Stimulated activated naive CD8-positive, alpha-beta T cell treated with anti-CD3 and anti-CD28 coated beads, Interleukin-15, Interleukin-2, amounts not matched to agents 100 ng/mL and 50 ng/mL, for 24 hours (primary cell): ENCODE measurements at regions not wholly inside any gene's neighbourhood (a gene's known extent, or its start where the extent isn't known, plus 50 kb on each side); places are given as distances from the start of the nearest gene placed in this dataset.
A peak's percentile ranks its signal among the peaks of the same experiment; 100 is the strongest.

ENCODE experiments used
- H3K27ac Mint-ChIP-seq: one replicate; pipeline ENCODE4 v1.8.0; 2021; ENCODE audit warnings: mild to moderate bottlenecking, mixed read lengths
- H3K27me3 Mint-ChIP-seq: one replicate; pipeline ENCODE4 v1.8.0; 2021; ENCODE audit warnings: mixed read lengths
- H3K36me3 Mint-ChIP-seq: one replicate; pipeline ENCODE4 v1.8.0; 2021; ENCODE audit warnings: low read depth, mixed read lengths
- H3K4me1 Mint-ChIP-seq: one replicate; pipeline ENCODE4 v1.8.0; 2021; ENCODE audit warnings: low read depth, mixed read lengths
- H3K4me3 Mint-ChIP-seq: one replicate; pipeline ENCODE4 v1.8.0; 2021; ENCODE audit warnings: mild to moderate bottlenecking, mixed read lengths
- H3K9me3 Mint-ChIP-seq: one replicate; pipeline ENCODE4 v1.8.0; 2021; ENCODE audit warnings: mixed read lengths

- Mint-ChIP-seq H3K36me3 (no peaks in the 10 kb centered on the region), H3K4me1 (peaks cover 14% of the 10 kb centered on the region), H3K4me3 (no peak overlapping the region), H3K9me3 (no peaks in the 10 kb centered on the region), H3K27ac (no peak overlapping the region), H3K27me3 (no peaks in the 10 kb centered on the region)
These were observed 367.8 kb upstream of the HS6ST1 start for GRCh38 chr2:128686497-128686859.

GRCh38 chr2:128686881-128687555 is 368.4 kb upstream of the HS6ST1 start:
- no peaks in the 10 kb centered on the region for H3K27me3 Mint-ChIP-seq
- H3K4me1 Mint-ChIP-seq: peaks cover 14% of the 10 kb centered on the region
- no peak overlapping the region for H3K27ac Mint-ChIP-seq
- H3K36me3 Mint-ChIP-seq: no peaks in the 10 kb centered on the region
- H3K9me3 Mint-ChIP-seq: no peaks in the 10 kb centered on the region
- H3K4me3 Mint-ChIP-seq: no peak overlapping the region

- Mint-ChIP-seq H3K4me3 (no peak overlapping the region), H3K27ac (no peak overlapping the region), H3K9me3 (no peaks in the 10 kb centered on the region), H3K36me3 (no peaks in the 10 kb centered on the region), H3K4me1 (peaks cover 14% of the 10 kb centered on the region), H3K27me3 (no peaks in the 10 kb centered on the region)
These were observed 368.9 kb upstream of the HS6ST1 start for GRCh38 chr2:128687565-128687964.

GRCh38 chr2:128689971-128690370 is 371.3 kb upstream of the HS6ST1 start:
- Mint-ChIP-seq H3K9me3 (no peaks in the 10 kb centered on the region), H3K27me3 (no peaks in the 10 kb centered on the region), H3K4me1 (peaks cover 14% of the 10 kb centered on the region), H3K27ac (peak overlapping the region; percentile 15), H3K4me3 (no peak overlapping the region), H3K36me3 (no peaks in the 10 kb centered on the region)

- peaks cover 14% of the 10 kb centered on the region for H3K4me1 Mint-ChIP-seq
- no peak overlapping the region for H3K27ac Mint-ChIP-seq
- no peaks in the 10 kb centered on the region for H3K9me3 Mint-ChIP-seq
- H3K36me3 Mint-ChIP-seq: no peaks in the 10 kb centered on the region
- no peak overlapping the region for H3K4me3 Mint-ChIP-seq
- H3K27me3 Mint-ChIP-seq: no peaks in the 10 kb centered on the region
These were observed 371.8 kb upstream of the HS6ST1 start for GRCh38 chr2:128690431-128690830.

- no peak overlapping the region for H3K4me3 Mint-ChIP-seq
- no peak overlapping the region for H3K27ac Mint-ChIP-seq
- no peaks in the 10 kb centered on the region for H3K36me3 Mint-ChIP-seq
- H3K9me3 Mint-ChIP-seq: no peaks in the 10 kb centered on the region
- H3K4me1 Mint-ChIP-seq: peaks cover 13% of the 10 kb centered on the region
- peaks cover 3% of the 10 kb centered on the region for H3K27me3 Mint-ChIP-seq
These were observed 372.2 kb upstream of the HS6ST1 start for GRCh38 chr2:128690869-128691268.

- H3K27ac Mint-ChIP-seq: no peak overlapping the region
- no peak overlapping the region for H3K4me3 Mint-ChIP-seq
- peaks cover 5% of the 10 kb centered on the region for H3K27me3 Mint-ChIP-seq
- H3K9me3 Mint-ChIP-seq: no peaks in the 10 kb centered on the region
- H3K4me1 Mint-ChIP-seq: peaks cover 7% of the 10 kb centered on the region
- H3K36me3 Mint-ChIP-seq: no peaks in the 10 kb centered on the region
These were observed 372.9 kb upstream of the HS6ST1 start for GRCh38 chr2:128691526-128691925.

- Mint-ChIP-seq H3K4me1 (no peaks in the 10 kb centered on the region), H3K36me3 (no peaks in the 10 kb centered on the region), H3K27ac (peak overlapping the region; percentile 45), H3K9me3 (no peaks in the 10 kb centered on the region), H3K4me3 (no peak overlapping the region), H3K27me3 (peaks cover 5% of the 10 kb centered on the region)
These were observed 374.5 kb upstream of the HS6ST1 start for GRCh38 chr2:128692895-128693742.

GRCh38 chr2:128693743-128694029 is 375.0 kb upstream of the HS6ST1 start:
- H3K4me3 Mint-ChIP-seq: no peak overlapping the region
- no peaks in the 10 kb centered on the region for H3K36me3 Mint-ChIP-seq
- H3K9me3 Mint-ChIP-seq: no peaks in the 10 kb centered on the region
- H3K27me3 Mint-ChIP-seq: peaks cover 5% of the 10 kb centered on the region
- no peak overlapping the region for H3K27ac Mint-ChIP-seq
- no peaks in the 10 kb centered on the region for H3K4me1 Mint-ChIP-seq

- Mint-ChIP-seq H3K4me1 (no peaks in the 10 kb centered on the region), H3K27ac (no peak overlapping the region), H3K27me3 (peaks cover 5% of the 10 kb centered on the region), H3K36me3 (no peaks in the 10 kb centered on the region), H3K4me3 (no peak overlapping the region), H3K9me3 (no peaks in the 10 kb centered on the region)
These were observed 377.1 kb upstream of the HS6ST1 start for GRCh38 chr2:128695646-128696220.

- no peaks in the 10 kb centered on the region for H3K4me1 Mint-ChIP-seq
- H3K27ac Mint-ChIP-seq: no peak overlapping the region
- no peaks in the 10 kb centered on the region for H3K9me3 Mint-ChIP-seq
- H3K36me3 Mint-ChIP-seq: no peaks in the 10 kb centered on the region
- H3K4me3 Mint-ChIP-seq: no peak overlapping the region
- peaks cover 5% of the 10 kb centered on the region for H3K27me3 Mint-ChIP-seq
These were observed 377.8 kb upstream of the HS6ST1 start for GRCh38 chr2:128696421-128696820.

GRCh38 chr2:128701418-128701817 is 382.8 kb upstream of the HS6ST1 start:
- H3K27me3 Mint-ChIP-seq: no peaks in the 10 kb centered on the region
- H3K4me1 Mint-ChIP-seq: no peaks in the 10 kb centered on the region
- H3K27ac Mint-ChIP-seq: no peak overlapping the region
- H3K4me3 Mint-ChIP-seq: no peak overlapping the region
- H3K36me3 Mint-ChIP-seq: no peaks in the 10 kb centered on the region
- peaks cover 4% of the 10 kb centered on the region for H3K9me3 Mint-ChIP-seq

- peaks cover 4% of the 10 kb centered on the region for H3K9me3 Mint-ChIP-seq
- H3K4me1 Mint-ChIP-seq: no peaks in the 10 kb centered on the region
- no peak overlapping the region for H3K4me3 Mint-ChIP-seq
- no peaks in the 10 kb centered on the region for H3K27me3 Mint-ChIP-seq
- no peaks in the 10 kb centered on the region for H3K36me3 Mint-ChIP-seq
- H3K27ac Mint-ChIP-seq: no peak overlapping the region
These were observed 383.9 kb upstream of the HS6ST1 start for GRCh38 chr2:128702616-128703015.

- Mint-ChIP-seq H3K4me1 (no peaks in the 10 kb centered on the region), H3K27me3 (peaks cover 4% of the 10 kb centered on the region), H3K4me3 (no peak overlapping the region), H3K36me3 (peaks cover 8% of the 10 kb centered on the region), H3K9me3 (peaks cover 28% of the 10 kb centered on the region), H3K27ac (no peak overlapping the region)
These were observed 389.6 kb upstream of the HS6ST1 start for GRCh38 chr2:128708106-128708816.

- no peaks in the 10 kb centered on the region for H3K4me1 Mint-ChIP-seq
- peaks cover 8% of the 10 kb centered on the region for H3K36me3 Mint-ChIP-seq
- peaks cover 24% of the 10 kb centered on the region for H3K9me3 Mint-ChIP-seq
- no peak overlapping the region for H3K27ac Mint-ChIP-seq
- peaks cover 11% of the 10 kb centered on the region for H3K27me3 Mint-ChIP-seq
- no peak overlapping the region for H3K4me3 Mint-ChIP-seq
These were observed 391.6 kb upstream of the HS6ST1 start for GRCh38 chr2:128710242-128710641.
